Upper lobe of left lung (tissue), 4 donors: ENCODE measurements at regions not wholly inside any gene's neighbourhood (a gene's known extent, or its start where the extent isn't known, plus 50 kb on each side); places are given as distances from the start of the nearest gene placed in this dataset.

ENCODE experiments used
- EP300 ChIP-seq, 4 donors: sonication (generic); formaldehyde crosslinking; IDR thresholded peaks; one replicate each; pipeline ENCODE4 v1.5.1; 2017; ENCODE audit warnings: antibody characterized with exemption in 4 of 4, control low read depth in 2 of 4
- POLR2A ChIP-seq, 4 donors: fragments of 450-650 bp; IDR thresholded peaks; one replicate each; pipeline ENCODE4 v1.5.1; 2016 to 2017; ENCODE audit warnings: antibody characterized with exemption in 4 of 4, mild to moderate bottlenecking in 2 of 4
- POLR2AphosphoS5 ChIP-seq, 2 donors: sonication (generic); formaldehyde crosslinking; IDR thresholded peaks; one replicate each; pipeline ENCODE4 v1.5.1; 2017; ENCODE audit warnings: antibody characterized with exemption in 2 of 2
- TF ChIP-seq, protein P1 (sequence below), 6 experiments: fragments of 450-650 bp in 4 of 6; fragments of 200-600 bp in 2 of 6; sonication (generic) in 2 of 6; IDR thresholded peaks; one replicate each; pipeline ENCODE4 v1.5.1; 2016 to 2019; ENCODE audit warnings: antibody characterized with exemption in 6 of 6

DNA sequence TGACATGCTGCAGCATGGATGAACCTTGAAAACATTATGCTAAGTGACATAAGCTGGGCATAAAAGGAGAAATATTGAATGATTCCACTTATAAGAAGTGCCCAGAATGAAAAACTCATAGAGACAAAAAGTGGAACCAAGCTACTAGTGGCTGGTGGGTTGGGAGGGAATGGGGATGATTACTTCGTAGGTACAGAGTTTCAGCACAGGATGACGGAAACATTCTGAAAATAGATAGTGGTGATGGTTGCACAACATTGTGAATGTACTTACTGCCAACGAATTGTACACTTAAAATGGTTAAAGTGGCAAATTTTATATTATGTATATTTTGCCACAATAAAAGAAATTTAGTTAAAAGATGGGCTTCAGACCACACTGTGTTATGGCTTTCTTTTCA lies 93.6 kb downstream of the RPLP1 start:
- TF ChIP-seq, protein P1, sequence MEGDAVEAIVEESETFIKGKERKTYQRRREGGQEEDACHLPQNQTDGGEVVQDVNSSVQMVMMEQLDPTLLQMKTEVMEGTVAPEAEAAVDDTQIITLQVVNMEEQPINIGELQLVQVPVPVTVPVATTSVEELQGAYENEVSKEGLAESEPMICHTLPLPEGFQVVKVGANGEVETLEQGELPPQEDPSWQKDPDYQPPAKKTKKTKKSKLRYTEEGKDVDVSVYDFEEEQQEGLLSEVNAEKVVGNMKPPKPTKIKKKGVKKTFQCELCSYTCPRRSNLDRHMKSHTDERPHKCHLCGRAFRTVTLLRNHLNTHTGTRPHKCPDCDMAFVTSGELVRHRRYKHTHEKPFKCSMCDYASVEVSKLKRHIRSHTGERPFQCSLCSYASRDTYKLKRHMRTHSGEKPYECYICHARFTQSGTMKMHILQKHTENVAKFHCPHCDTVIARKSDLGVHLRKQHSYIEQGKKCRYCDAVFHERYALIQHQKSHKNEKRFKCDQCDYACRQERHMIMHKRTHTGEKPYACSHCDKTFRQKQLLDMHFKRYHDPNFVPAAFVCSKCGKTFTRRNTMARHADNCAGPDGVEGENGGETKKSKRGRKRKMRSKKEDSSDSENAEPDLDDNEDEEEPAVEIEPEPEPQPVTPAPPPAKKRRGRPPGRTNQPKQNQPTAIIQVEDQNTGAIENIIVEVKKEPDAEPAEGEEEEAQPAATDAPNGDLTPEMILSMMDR (IDR thresholded peaks at IDR 0.05), result no peak
- TF ChIP-seq POLR2AphosphoS5 (IDR thresholded peaks at IDR 0.05) (no peak), POLR2A (IDR thresholded peaks at IDR 0.05) (no peak), EP300 (IDR thresholded peaks at IDR 0.05) (no peak)
